Loucy (cell line): ENCODE measurements at regions not wholly inside any gene's neighbourhood (a gene's known extent, or its start where the extent isn't known, plus 50 kb on each side); places are given as distances from the start of the nearest gene placed in this dataset.

Experiments used
- CTCF ChIP-seq: fragments of 200-600 bp; sonication (generic); conservative IDR thresholded peaks from 2 replicates; pipeline ENCODE4 v1.5.1; 2014; ENCODE audit warnings: mild to moderate bottlenecking, antibody characterized with exemption, low read length
- EZH2phosphoT487 ChIP-seq: fragments of 200-600 bp; IDR thresholded peaks from 2 replicates; pipeline ENCODE4 v1.6.1; 2018; ENCODE audit warnings: antibody characterized with exemption, mild to moderate bottlenecking, moderate library complexity, borderline replicate concordance

- TF ChIP-seq CTCF (no peak), EZH2phosphoT487 (no peak)
Measured at GRCh38 chr3:150091626-150092025, 120.9 kb upstream of the PFN2 start.
